Muscle of leg (tissue), 3 donors: ENCODE measurements at regions not wholly inside any gene's neighbourhood (a gene's known extent, or its start where the extent isn't known, plus 50 kb on each side); places are given as distances from the start of the nearest gene placed in this dataset.
"Not testable (repeated sequence)": the region's sequence is repeated elsewhere in the genome, so short reads cannot be mapped to it uniquely, and the experiment has no call there.

Experiments used
- DNase-seq: peaks from one replicate; pipeline ENCODE4 v3.0.0; 2013
- H3K27ac ChIP-seq: one replicate; pipeline ENCODE4 v1.5.1; 2013; ENCODE audit warnings: mild to moderate bottlenecking, low read length, control low read depth
- H3K27me3 ChIP-seq: one replicate; pipeline ENCODE4 v1.6.1; 2013; ENCODE audit warnings: low read length; ENCODE audit not compliant: control insufficient read depth, insufficient read depth
- H3K36me3 ChIP-seq: one replicate; pipeline ENCODE4 v1.6.1; 2013; ENCODE audit warnings: low read length; ENCODE audit not compliant: control insufficient read depth, insufficient read depth
- H3K4me1 ChIP-seq: one replicate; pipeline ENCODE4 v1.6.1; 2013; ENCODE audit warnings: low read length; ENCODE audit not compliant: control insufficient read depth, insufficient read depth
- H3K4me3 ChIP-seq: one replicate; pipeline ENCODE4 v1.5.1; 2013; ENCODE audit warnings: low read length, control low read depth
- H3K9me3 ChIP-seq: replicated peaks from 2 replicates; pipeline ENCODE4 v1.6.1; 2013; ENCODE audit warnings: low read depth, low read length; ENCODE audit not compliant: control insufficient read depth
- WGBS: methylation state at CpG from one replicate; pipeline ENCODE4 v1.1.5; 2013; ENCODE audit warnings: missing lambda C conversion rate; ENCODE audit not compliant: insufficient coverage; 5-methylcytosine and 5-hydroxymethylcytosine counted together

DNA sequence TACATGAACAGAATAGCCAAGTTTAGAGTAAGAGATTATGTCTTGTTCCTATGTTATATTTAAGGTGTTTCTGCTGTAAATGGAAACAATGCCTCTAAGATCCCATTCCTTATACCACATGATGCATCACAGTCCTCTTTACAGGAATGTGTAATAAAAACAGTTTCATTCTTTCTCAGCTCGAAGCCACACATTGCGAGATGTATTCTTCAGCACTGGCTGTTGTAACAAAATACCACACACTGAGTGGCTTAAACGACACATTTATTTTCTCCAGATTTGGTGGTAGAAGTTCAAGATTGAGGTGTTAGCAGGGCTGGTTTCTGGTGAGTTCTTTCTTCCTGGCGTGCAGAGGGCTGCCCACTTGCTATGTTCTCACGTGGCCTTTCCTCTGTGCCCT lies 246.2 kb downstream of the SOCS6 start:
- WGBS: no CpG with 5 or more reads among the region's 5 CpGs
- no peaks in the 10 kb centered on the region for H3K36me3 ChIP-seq
- DNase-seq: no peak
- no peaks in the 10 kb centered on the region for H3K4me1 ChIP-seq
- H3K9me3 ChIP-seq: no peaks in the 10 kb centered on the region
- no peak overlapping the region for H3K4me3 ChIP-seq
- H3K27me3 ChIP-seq: no peaks in the 10 kb centered on the region
- H3K27ac ChIP-seq: no peak overlapping the region

DNA sequence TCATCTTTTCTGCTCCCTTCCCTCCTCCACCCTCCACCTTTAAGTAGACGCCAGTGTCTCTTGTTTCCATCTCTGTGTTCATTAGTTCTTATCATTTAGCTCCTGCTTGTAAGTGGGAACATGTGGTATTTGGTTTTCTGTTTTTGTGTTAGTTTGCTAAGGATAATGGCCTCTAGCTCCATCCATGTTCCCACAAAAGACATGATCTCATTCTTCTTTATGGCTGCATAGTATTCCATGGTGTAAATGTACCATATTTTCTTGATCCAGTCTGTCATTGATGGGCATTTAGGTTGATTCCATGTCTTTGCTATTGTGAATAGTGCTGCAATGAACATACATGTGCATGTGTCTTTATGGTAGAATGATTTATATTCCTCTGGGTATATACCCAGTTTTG lies 236.5 kb downstream of the SOCS6 start:
- not testable (repeated sequence) for H3K27me3 ChIP-seq, H3K4me1 ChIP-seq, H3K9me3 ChIP-seq, H3K4me3 ChIP-seq, DNase-seq, H3K36me3 ChIP-seq, H3K27ac ChIP-seq
- no CpG with 5 or more reads among the region's 1 CpG for WGBS

DNA sequence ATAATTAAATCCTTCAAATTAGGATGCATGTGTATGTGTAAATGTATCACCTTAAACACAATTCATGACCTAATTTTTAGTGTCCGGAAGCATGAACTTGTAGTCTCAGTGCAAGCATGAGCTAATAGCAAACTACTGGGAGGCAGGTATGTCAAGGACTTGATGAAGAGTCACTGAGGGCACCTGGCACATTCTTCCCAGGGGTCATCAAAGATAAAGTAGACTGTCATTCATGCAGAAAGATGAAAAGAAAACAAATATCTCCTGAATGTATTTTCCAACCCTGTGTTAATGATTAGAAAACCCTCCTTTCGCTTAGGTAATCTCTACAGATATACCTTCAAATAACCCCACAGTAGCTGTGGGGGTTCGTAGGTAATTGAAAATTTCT lies 234.9 kb downstream of the SOCS6 start:
- Histone ChIP-seq H3K27ac (no peak overlapping the region), H3K36me3 (no peaks in the 10 kb centered on the region), H3K4me3 (no peak overlapping the region), H3K4me1 (no peaks in the 10 kb centered on the region), H3K9me3 (no peaks in the 10 kb centered on the region), H3K27me3 (no peaks in the 10 kb centered on the region)
- no CpG with 5 or more reads among the region's 3 CpGs for WGBS
- DNase-seq: no peak

DNA sequence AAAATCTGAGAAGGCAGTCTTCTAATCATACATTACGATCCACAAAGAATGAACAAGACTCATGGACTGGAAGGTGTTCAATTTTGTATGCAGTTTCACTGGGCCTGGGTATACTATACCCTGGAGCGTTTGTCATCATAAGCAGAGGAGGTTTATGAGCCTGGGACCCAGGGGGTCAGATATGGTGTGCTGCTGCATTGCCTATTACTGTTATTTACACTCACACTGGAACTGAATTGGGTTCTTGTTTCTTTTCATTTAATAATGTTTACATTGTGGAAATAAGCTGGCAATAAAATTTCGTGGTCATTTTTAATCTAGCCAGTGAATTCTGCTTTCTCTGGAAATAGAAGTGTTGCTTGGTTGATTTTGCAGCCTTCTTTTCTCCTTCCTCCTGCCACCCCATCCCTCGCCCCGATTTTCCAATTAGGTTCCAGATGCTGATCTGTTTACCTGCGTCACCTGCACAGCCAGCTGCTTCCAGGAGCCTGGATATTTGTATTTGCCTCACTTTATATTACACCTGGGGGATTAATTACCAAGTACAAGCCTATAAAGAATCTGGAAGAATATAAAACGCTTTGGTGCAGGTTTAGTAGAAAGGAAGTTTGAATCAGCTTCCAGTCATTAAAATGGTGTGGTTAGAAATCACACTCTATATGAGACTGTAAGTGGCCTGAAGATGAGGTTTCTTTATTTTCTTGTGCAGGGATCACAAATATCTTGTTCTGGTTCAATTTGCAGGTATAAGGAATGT lies 234.4 kb downstream of the SOCS6 start:
- no CpG with 5 or more reads among the region's 7 CpGs for WGBS
- Histone ChIP-seq H3K27ac (no peak overlapping the region), H3K27me3 (no peaks in the 10 kb centered on the region), H3K4me3 (no peak overlapping the region), H3K36me3 (no peaks in the 10 kb centered on the region), H3K4me1 (no peaks in the 10 kb centered on the region), H3K9me3 (no peaks in the 10 kb centered on the region)
- no peak for DNase-seq

DNA sequence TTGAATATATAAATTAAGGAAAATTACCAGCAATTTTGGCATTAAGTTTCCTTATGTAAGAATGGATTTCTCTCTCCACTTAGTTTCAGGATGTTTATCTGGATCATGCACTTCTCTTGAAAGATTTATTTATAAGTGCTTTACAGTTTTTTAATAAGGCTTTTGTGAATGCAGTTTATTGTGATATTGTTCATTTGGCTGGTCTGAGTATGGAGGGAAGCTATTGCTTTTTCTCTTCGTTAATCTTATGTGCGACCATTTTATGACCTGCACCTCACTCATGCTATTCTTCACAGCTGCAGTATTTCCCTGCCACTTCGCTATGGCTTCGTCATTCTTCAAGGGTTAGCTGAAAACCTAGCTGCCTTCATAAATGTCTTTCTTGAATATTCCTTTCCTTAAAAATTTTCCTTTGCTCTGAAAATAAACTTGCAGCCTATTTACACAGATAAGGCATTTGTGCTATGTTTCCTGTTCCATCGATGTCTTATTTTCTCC lies 233.4 kb downstream of the SOCS6 start:
- WGBS: 47% methylated on average over 4 of the region's 5 CpGs
- no peak for DNase-seq
- H3K27ac ChIP-seq: no peak overlapping the region

DNA sequence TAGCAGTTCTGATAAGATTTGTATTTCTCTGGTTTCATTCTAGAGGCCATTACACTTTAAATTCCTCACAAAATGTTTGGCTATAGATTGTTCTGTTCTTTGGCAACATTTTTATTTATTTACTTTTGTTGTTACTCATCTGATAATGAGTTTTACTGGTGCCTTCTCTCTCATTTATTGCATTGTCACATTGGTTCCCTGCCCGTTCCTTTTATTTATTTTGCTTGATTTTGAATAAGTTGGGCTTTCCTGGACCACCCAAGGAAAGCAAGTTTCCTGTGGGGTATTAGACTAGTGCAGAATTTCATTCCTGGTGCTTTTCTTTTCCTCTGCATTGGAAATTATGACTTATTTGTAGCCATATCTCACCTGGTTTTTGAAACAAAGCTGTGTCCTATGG lies 232.0 kb downstream of the SOCS6 start:
- Histone ChIP-seq H3K36me3 (no peaks in the 10 kb centered on the region), H3K27ac (no peak overlapping the region), H3K27me3 (no peaks in the 10 kb centered on the region), H3K4me3 (no peak overlapping the region), H3K4me1 (no peaks in the 10 kb centered on the region), H3K9me3 (no peaks in the 10 kb centered on the region)
- DNase-seq: no peak
- WGBS: no CpG with 5 or more reads among the region's 1 CpG

More for the DNA sequence above, 233.4 kb downstream of the SOCS6 start:
- H3K9me3 ChIP-seq: no peaks in the 10 kb centered on the region
- H3K4me1 ChIP-seq: no peaks in the 10 kb centered on the region
- no peak overlapping the region for H3K4me3 ChIP-seq
- H3K27me3 ChIP-seq: no peaks in the 10 kb centered on the region
- no peaks in the 10 kb centered on the region for H3K36me3 ChIP-seq

DNA sequence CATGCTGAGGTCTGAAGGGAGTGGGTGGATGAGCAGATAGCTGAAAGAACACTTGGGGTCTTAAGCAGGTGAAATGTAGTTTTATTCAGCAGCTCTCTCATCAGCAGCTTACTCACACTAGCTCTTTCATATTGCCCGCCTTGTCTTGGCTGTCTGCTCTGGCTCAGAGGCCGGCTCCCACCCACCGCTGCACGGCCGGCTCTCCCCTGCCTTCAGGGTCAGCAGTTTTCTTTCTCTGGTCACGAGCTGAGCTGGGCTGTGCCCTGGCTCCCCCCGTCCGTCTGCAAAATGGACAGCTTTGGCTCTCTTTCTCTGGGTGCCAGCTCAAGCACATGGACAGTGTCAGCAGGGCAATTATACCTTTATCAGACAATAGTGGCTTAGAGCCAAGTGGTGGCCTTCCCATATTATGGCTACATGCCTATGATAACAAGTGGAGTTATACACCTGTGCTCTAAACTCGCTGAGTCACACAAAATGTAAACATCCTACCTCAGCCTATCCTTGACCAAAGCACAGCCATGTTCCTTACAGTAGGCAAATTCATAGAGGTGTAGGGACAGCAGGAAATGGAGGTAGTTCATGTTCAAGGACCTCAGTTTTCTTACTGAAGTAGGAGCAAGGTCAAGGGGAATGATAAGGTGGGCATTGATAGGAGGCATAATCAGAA lies 224.8 kb downstream of the SOCS6 start:
- no peaks in the 10 kb centered on the region for H3K27me3 ChIP-seq
- H3K27ac ChIP-seq: no peak overlapping the region
- H3K4me3 ChIP-seq: no peak overlapping the region
- no peaks in the 10 kb centered on the region for H3K4me1 ChIP-seq
- WGBS: 79% methylated on average over 8 of the region's 9 CpGs
- no peaks in the 10 kb centered on the region for H3K9me3 ChIP-seq
- no peak for DNase-seq
- no peaks in the 10 kb centered on the region for H3K36me3 ChIP-seq

DNA sequence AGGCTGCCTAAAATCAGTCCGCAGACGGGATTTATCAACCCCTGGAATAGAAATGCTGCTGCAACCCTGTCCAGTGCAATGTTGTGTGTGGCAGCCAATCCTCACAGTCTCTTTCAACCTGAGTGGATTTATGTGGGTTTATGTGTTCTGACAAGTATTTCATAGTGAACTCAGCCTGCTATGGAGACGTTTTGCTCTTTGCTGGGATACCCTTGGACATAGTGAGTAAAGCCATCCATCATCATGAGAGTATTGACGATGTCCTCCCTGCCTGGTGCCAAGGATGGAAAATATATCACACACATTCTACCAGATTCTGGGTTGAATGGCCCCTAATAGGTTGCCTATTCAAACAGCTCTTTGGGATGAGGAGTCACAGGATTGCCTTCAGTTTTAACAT lies 219.1 kb downstream of the SOCS6 start:
- H3K4me1 ChIP-seq: no peaks in the 10 kb centered on the region
- H3K9me3 ChIP-seq: no peaks in the 10 kb centered on the region
- no peaks in the 10 kb centered on the region for H3K36me3 ChIP-seq
- H3K27me3 ChIP-seq: no peaks in the 10 kb centered on the region
- no peak overlapping the region for H3K27ac ChIP-seq
- no peak for DNase-seq
- WGBS: 58% methylated on average over 2 of the region's 4 CpGs
- no peak overlapping the region for H3K4me3 ChIP-seq

DNA sequence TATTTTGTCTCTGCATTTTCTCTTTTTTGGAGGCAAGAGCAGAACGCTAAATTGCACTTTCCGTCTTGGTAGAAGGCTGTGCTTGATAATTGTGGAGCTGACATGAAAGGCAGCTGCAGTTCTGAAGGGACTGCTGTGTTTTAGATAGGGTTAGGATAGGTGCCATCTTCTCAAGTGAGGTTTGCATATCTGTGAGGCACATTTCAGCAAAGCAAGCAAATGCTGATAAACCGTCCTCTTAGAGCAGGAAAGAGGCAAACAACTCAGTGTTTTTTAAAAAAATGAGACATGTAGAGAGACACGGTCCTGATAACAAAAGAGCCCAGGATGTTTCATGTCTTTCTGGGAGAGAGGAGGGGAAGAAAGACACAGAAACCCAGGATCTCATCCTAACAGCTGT lies 217.7 kb downstream of the SOCS6 start:
- Histone ChIP-seq H3K4me3 (no peak overlapping the region), H3K27me3 (no peaks in the 10 kb centered on the region), H3K4me1 (no peaks in the 10 kb centered on the region), H3K27ac (no peak overlapping the region), H3K9me3 (no peaks in the 10 kb centered on the region), H3K36me3 (no peaks in the 10 kb centered on the region)
- 71% methylated on average over 3 of the region's 4 CpGs for WGBS
- no peak for DNase-seq

DNA sequence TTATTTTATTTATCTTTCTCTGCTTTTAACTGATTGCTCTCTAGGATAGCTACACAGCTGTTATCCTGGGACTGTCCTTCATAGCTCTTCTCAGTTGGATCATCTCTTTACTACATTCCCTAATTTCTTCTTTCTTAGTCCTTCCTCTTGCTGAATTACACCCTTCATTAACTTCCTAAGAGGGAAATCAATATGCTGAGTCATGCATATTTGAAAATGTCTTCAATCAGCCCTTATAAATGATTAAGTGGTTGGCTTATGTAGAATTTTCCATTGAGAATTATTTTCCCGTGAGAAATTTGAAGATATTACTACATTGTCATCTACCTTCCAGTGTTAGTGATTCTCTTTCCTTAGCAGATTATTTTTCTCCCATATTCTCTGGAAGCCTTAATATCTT lies 214.2 kb downstream of the SOCS6 start:
- H3K27me3 ChIP-seq: no peaks in the 10 kb centered on the region
- WGBS: no CpG with 5 or more reads among the region's 1 CpG
- H3K9me3 ChIP-seq: no peaks in the 10 kb centered on the region
- no peak overlapping the region for H3K27ac ChIP-seq
- no peak overlapping the region for H3K4me3 ChIP-seq
- H3K36me3 ChIP-seq: no peaks in the 10 kb centered on the region
- no peak for DNase-seq
- no peaks in the 10 kb centered on the region for H3K4me1 ChIP-seq
